ENCODE measurements at regions not wholly inside any gene's neighbourhood (a gene's known extent, or its start where the extent isn't known, plus 50 kb on each side); places are given as distances from the start of the nearest gene placed in this dataset.

GRCh38 chr15:57773051-57773450, 66.5 kb downstream of the POLR2M start:
- TF ChIP-seq CTCF (conservative IDR thresholded peaks at IDR 0.05) (no peak), EZH2 (IDR thresholded peaks at IDR 0.05; ENCODE audit: low read depth) (no peak)

Measured in PC-9 (cell line).